A673 (cell line): ENCODE measurements at regions not wholly inside any gene's neighbourhood (a gene's known extent, or its start where the extent isn't known, plus 50 kb on each side); places are given as distances from the start of the nearest gene placed in this dataset.

Experiments used
- EZH2 ChIP-seq: fragments of 200-600 bp; sonication (generic); IDR thresholded peaks from 2 replicates; pipeline ENCODE4 v1.6.1; 2017; ENCODE audit warnings: borderline replicate concordance, low read depth, mild to moderate bottlenecking, mixed read lengths, antibody characterized with exemption, low read length; ENCODE audit not compliant: poor library complexity, severe bottlenecking
- TF ChIP-seq, protein P1 (sequence below): fragments of 300-800, 200-600 bp; sonication (generic); conservative IDR thresholded peaks from 2 replicates; pipeline ENCODE4 v1.5.1; 2017; ENCODE audit warnings: low read depth, mild to moderate bottlenecking, antibody characterized with exemption, low read length, moderate library complexity, mixed read lengths

DNA sequence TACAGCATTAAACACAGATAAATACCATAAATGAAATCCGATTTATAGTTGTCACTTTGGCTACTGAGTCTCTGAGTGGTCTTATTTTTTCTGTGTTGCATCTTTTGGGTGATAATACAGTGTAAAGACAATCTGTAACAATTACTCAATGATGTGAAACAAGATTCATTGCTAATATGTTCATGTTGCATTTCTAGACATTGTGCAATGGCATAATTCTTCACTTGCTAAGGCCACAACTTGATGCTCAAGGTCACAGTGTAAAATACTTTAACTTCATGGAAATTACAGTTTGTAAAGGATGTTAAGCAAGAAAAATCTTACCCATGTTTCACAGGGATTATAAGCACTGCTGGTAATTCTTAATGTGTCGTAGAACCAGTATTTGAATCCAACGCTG lies 74.9 kb upstream of the SMLR1 start:
- TF ChIP-seq, protein P1, sequence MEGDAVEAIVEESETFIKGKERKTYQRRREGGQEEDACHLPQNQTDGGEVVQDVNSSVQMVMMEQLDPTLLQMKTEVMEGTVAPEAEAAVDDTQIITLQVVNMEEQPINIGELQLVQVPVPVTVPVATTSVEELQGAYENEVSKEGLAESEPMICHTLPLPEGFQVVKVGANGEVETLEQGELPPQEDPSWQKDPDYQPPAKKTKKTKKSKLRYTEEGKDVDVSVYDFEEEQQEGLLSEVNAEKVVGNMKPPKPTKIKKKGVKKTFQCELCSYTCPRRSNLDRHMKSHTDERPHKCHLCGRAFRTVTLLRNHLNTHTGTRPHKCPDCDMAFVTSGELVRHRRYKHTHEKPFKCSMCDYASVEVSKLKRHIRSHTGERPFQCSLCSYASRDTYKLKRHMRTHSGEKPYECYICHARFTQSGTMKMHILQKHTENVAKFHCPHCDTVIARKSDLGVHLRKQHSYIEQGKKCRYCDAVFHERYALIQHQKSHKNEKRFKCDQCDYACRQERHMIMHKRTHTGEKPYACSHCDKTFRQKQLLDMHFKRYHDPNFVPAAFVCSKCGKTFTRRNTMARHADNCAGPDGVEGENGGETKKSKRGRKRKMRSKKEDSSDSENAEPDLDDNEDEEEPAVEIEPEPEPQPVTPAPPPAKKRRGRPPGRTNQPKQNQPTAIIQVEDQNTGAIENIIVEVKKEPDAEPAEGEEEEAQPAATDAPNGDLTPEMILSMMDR, result no peak
- no peak for TF ChIP-seq EZH2
